A673 (cell line): ENCODE measurements at regions not wholly inside any gene's neighbourhood (a gene's known extent, or its start where the extent isn't known, plus 50 kb on each side); places are given as distances from the start of the nearest gene placed in this dataset.

Source experiments
- BruUV-seq: library from RNA; stranded (reverse); fragments of 400-500 nt; replicated peaks from 2 replicates; lab custom pipeline; 2021; lab: Mats Ljungman, UMichigan
- CTCF ChIA-PET: fragments of 300-600 bp; sonication (Branson Sonifier 250); formaldehyde crosslinking; loops from one replicate; lab custom pipeline; 2022; ENCODE audit warnings: antibody characterized with exemption; lab: Charles Lee
- POLR2A ChIA-PET: fragments of 300-600 bp; sonication (Branson Sonifier 250); formaldehyde crosslinking; loops from one replicate; lab custom pipeline; 2022; ENCODE audit warnings: antibody characterized with exemption; ENCODE audit not compliant: low non-redundant PET; lab: Charles Lee
- DNase-seq: peaks from one replicate; pipeline ENCODE4 v3.0.0-alpha.2; 2015; ENCODE audit warnings: low spot score
- H3K27ac ChIP-seq: fragments of 200-600 bp; sonication (generic); 2 replicates; pipeline ENCODE4 v1.5.1; 2016; ENCODE audit warnings: mixed run types, low read depth, mild to moderate bottlenecking, mixed read lengths, antibody characterized with exemption, low read length; ENCODE audit not compliant: poor library complexity, severe bottlenecking
- H3K27me3 ChIP-seq: fragments of 200-600 bp; sonication (generic); replicated peaks from 2 replicates; pipeline ENCODE4 v1.6.1; 2017; ENCODE audit warnings: mixed run types, low read depth, mild to moderate bottlenecking, mixed read lengths, antibody characterized with exemption, low read length; ENCODE audit not compliant: insufficient read depth, poor library complexity
- H3K36me3 ChIP-seq: fragments of 200-600 bp; sonication (generic); 2 replicates; pipeline ENCODE4 v1.6.1; 2016; ENCODE audit warnings: mixed run types, mild to moderate bottlenecking, mixed read lengths, antibody characterized with exemption, low read length; ENCODE audit not compliant: insufficient read depth, poor library complexity, severe bottlenecking
- H3K4me1 ChIP-seq: fragments of 200-600 bp; sonication (generic); 2 replicates; pipeline ENCODE4 v1.6.1; 2017; ENCODE audit warnings: mixed run types, mild to moderate bottlenecking, mixed read lengths, antibody characterized with exemption, low read length; ENCODE audit not compliant: insufficient read depth, poor library complexity, severe bottlenecking
- H3K4me3 ChIP-seq: fragments of 200-600 bp; sonication (generic); 2 replicates; pipeline ENCODE4 v1.5.1; 2016; ENCODE audit warnings: low read depth, mixed run types, mild to moderate bottlenecking, mixed read lengths, low read length; ENCODE audit not compliant: poor library complexity, severe bottlenecking
- H3K9me3 ChIP-seq: fragments of 200-600 bp; sonication (generic); 2 replicates; pipeline ENCODE4 v1.6.1; 2016; ENCODE audit warnings: mixed run types, low read depth, mild to moderate bottlenecking, mixed read lengths, antibody characterized with exemption, low read length; ENCODE audit not compliant: poor library complexity, severe bottlenecking
- EZH2 ChIP-seq: fragments of 200-600 bp; sonication (generic); IDR thresholded peaks from 2 replicates; pipeline ENCODE4 v1.6.1; 2017; ENCODE audit warnings: borderline replicate concordance, low read depth, mild to moderate bottlenecking, mixed read lengths, antibody characterized with exemption, low read length; ENCODE audit not compliant: poor library complexity, severe bottlenecking
- intact Hi-C: fragments of 100-400 bp; cut with micrococcal nuclease; formaldehyde crosslinking; loops from one replicate; pipeline ENCODE4 v1.10.0; 2022; ENCODE audit not compliant: unreplicated experiment
- TF ChIP-seq, protein P1 (sequence below): fragments of 300-800, 200-600 bp; sonication (generic); conservative IDR thresholded peaks from 2 replicates; pipeline ENCODE4 v1.5.1; 2017; ENCODE audit warnings: low read depth, mild to moderate bottlenecking, antibody characterized with exemption, low read length, moderate library complexity, mixed read lengths

DNA sequence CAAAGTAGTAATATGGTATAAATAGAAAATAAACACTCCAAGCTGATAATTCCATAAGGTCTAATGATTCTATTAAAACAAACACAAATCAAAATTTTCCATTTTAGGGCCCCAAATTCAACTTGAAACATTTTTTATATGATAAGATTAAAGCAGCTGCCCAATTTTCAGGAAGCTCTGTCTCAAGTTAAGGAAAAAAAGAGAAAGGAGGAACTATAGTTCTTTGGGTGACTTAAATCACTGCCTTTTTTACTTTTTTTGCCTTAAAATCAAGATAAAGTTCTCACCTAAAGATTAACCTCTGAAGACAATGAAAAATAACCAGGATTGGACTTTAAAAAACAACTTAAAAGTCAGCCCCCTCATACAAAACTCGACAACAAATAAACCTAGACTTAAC lies 76.0 kb upstream of the IFNE start:
- no peaks in the 10 kb centered on the region for H3K36me3 ChIP-seq
- no peak overlapping the region for H3K4me3 ChIP-seq
- TF ChIP-seq, protein P1, sequence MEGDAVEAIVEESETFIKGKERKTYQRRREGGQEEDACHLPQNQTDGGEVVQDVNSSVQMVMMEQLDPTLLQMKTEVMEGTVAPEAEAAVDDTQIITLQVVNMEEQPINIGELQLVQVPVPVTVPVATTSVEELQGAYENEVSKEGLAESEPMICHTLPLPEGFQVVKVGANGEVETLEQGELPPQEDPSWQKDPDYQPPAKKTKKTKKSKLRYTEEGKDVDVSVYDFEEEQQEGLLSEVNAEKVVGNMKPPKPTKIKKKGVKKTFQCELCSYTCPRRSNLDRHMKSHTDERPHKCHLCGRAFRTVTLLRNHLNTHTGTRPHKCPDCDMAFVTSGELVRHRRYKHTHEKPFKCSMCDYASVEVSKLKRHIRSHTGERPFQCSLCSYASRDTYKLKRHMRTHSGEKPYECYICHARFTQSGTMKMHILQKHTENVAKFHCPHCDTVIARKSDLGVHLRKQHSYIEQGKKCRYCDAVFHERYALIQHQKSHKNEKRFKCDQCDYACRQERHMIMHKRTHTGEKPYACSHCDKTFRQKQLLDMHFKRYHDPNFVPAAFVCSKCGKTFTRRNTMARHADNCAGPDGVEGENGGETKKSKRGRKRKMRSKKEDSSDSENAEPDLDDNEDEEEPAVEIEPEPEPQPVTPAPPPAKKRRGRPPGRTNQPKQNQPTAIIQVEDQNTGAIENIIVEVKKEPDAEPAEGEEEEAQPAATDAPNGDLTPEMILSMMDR: no peak
- no peak for TF ChIP-seq EZH2
- BruUV-seq: no TSS peak
- DNase-seq: no peak
- no peaks in the 10 kb centered on the region for H3K4me1 ChIP-seq
- POLR2A ChIA-PET: no interaction called here
- no peaks in the 10 kb centered on the region for H3K9me3 ChIP-seq
- no peak overlapping the region for H3K27ac ChIP-seq
- intact Hi-C loops: no loop called here
- CTCF ChIA-PET: no interaction called here
- H3K27me3 ChIP-seq: peaks cover 86% of the 10 kb centered on the region

GRCh38 chr9:21558615-21559401 lies 76.7 kb upstream of the IFNE start:
- peak; percentile 68 for TF ChIP-seq EZH2
- TF ChIP-seq, protein P1: no peak
- ChIA-PET CTCF (no interaction called here), POLR2A (no interaction called here)
- no TSS peak for BruUV-seq
- H3K27ac ChIP-seq: no peak overlapping the region
- H3K27me3 ChIP-seq: peaks cover 88% of the 10 kb centered on the region
- H3K36me3 ChIP-seq: no peaks in the 10 kb centered on the region
- no peaks in the 10 kb centered on the region for H3K4me1 ChIP-seq
- H3K4me3 ChIP-seq: peak overlapping the region; percentile 26
- H3K9me3 ChIP-seq: no peaks in the 10 kb centered on the region
- intact Hi-C loops: no loop called here
- no peak for DNase-seq

GRCh38 chr9:21559402-21560280 lies 77.5 kb upstream of the IFNE start:
- intact Hi-C loops: no loop called here
- Histone ChIP-seq H3K36me3 (no peaks in the 10 kb centered on the region), H3K27me3 (peaks cover 90% of the 10 kb centered on the region), H3K9me3 (no peaks in the 10 kb centered on the region), H3K27ac (no peak overlapping the region), H3K4me1 (no peaks in the 10 kb centered on the region), H3K4me3 (peak overlapping the region; percentile 26)
- CTCF ChIA-PET: no interaction called here
- BruUV-seq: no TSS peak
- no peak for DNase-seq
- TF ChIP-seq EZH2: no peak
- TF ChIP-seq, protein P1: no peak
- POLR2A ChIA-PET: no interaction called here
